ENCODE measurements at regions not wholly inside any gene's neighbourhood (a gene's known extent, or its start where the extent isn't known, plus 50 kb on each side); places are given as distances from the start of the nearest gene placed in this dataset.

DNA sequence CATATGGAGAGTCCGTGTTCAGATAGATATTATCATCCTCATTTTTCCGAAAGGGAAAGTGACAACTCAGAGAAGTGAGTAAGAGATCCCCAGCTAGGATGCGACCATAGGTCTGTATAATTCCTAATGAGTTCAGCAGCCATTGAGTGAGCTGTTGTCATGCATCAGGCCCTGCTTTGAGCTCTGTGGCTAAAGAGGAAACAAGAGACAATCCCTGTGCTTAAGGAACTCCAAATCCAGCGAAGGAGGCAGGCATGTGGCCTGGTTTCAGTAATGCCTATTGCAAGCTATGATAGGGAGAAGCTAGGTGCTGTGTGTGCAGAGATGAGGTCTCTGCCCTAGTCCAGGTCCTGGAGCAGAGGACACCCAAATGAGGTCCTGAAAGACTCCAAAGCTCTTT, 192.8 kb downstream of the ACTL7B start:
- TF ChIP-seq, protein P1, sequence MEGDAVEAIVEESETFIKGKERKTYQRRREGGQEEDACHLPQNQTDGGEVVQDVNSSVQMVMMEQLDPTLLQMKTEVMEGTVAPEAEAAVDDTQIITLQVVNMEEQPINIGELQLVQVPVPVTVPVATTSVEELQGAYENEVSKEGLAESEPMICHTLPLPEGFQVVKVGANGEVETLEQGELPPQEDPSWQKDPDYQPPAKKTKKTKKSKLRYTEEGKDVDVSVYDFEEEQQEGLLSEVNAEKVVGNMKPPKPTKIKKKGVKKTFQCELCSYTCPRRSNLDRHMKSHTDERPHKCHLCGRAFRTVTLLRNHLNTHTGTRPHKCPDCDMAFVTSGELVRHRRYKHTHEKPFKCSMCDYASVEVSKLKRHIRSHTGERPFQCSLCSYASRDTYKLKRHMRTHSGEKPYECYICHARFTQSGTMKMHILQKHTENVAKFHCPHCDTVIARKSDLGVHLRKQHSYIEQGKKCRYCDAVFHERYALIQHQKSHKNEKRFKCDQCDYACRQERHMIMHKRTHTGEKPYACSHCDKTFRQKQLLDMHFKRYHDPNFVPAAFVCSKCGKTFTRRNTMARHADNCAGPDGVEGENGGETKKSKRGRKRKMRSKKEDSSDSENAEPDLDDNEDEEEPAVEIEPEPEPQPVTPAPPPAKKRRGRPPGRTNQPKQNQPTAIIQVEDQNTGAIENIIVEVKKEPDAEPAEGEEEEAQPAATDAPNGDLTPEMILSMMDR (IDR thresholded peaks at IDR 0.05) = no peak
- no peak for TF ChIP-seq ZFX (IDR thresholded peaks at IDR 0.05; ENCODE audit: borderline replicate concordance)

Data from 22Rv1 (cell line).